Astrocyte (in vitro differentiated cells and primary cell): ENCODE measurements at regions not wholly inside any gene's neighbourhood (a gene's known extent, or its start where the extent isn't known, plus 50 kb on each side); places are given as distances from the start of the nearest gene placed in this dataset.

Experiments
- DNase-seq: peaks from one replicate; pipeline ENCODE4 v3.0.0-alpha.2; 2010; ENCODE audit warnings: low read depth
- FAIRE-seq: peaks from 2 replicates; lab custom pipeline; 2011; peaks lifted over from hg19 to GRCh38; lab: Jason Lieb, UNC
- H2AFZ ChIP-seq: 2 replicates; pipeline ENCODE4 v1.6.0; 2012; ENCODE audit warnings: low read depth, low read length, inconsistent platforms
- H3K27ac ChIP-seq: 2 replicates; pipeline ENCODE4 v1.5.1; 2011; ENCODE audit warnings: low read depth, low read length, inconsistent platforms
- H3K27me3 ChIP-seq: 2 replicates; pipeline ENCODE4 v1.6.0; 2011; ENCODE audit warnings: low read length, inconsistent platforms; ENCODE audit not compliant: insufficient read depth
- H3K36me3 ChIP-seq: 2 replicates; pipeline ENCODE4 v1.5.1; 2011; ENCODE audit warnings: low read length, inconsistent platforms; ENCODE audit not compliant: insufficient read depth
- H3K4me1 ChIP-seq: 2 replicates; pipeline ENCODE4 v1.5.1; 2011; ENCODE audit warnings: low read length, inconsistent platforms; ENCODE audit not compliant: insufficient read depth
- H3K4me2 ChIP-seq: 2 replicates; pipeline ENCODE4 v1.6.0; 2012; ENCODE audit warnings: low read length, inconsistent platforms
- H3K4me3 ChIP-seq: 2 replicates; pipeline ENCODE4 v1.5.1; 2011; ENCODE audit warnings: low read depth, mild to moderate bottlenecking, low read length, inconsistent platforms; ENCODE audit not compliant: insufficient read depth
- H3K79me2 ChIP-seq: 2 replicates; pipeline ENCODE4 v1.6.0; 2012; ENCODE audit warnings: mild to moderate bottlenecking, low read length, inconsistent platforms; ENCODE audit not compliant: insufficient read depth
- H3K9ac ChIP-seq: 2 replicates; pipeline ENCODE4 v1.6.0; 2012; ENCODE audit warnings: mild to moderate bottlenecking, low read length, inconsistent platforms
- H3K9me3 ChIP-seq: 2 replicates; pipeline ENCODE4 v1.5.1; 2012; ENCODE audit warnings: low read depth, mild to moderate bottlenecking, low read length, inconsistent platforms; ENCODE audit not compliant: insufficient read depth
- H4K20me1 ChIP-seq: 2 replicates; pipeline ENCODE4 v1.6.0; 2012; ENCODE audit warnings: low read length, inconsistent platforms; ENCODE audit not compliant: insufficient read depth
- H3K27ac Mint-ChIP-seq: one replicate; pipeline ENCODE4 v1.8.0; 2021; ENCODE audit warnings: mild to moderate bottlenecking, mixed read lengths; ENCODE audit not compliant: unreplicated experiment
- H3K27me3 Mint-ChIP-seq: one replicate; pipeline ENCODE4 v1.8.0; 2021; ENCODE audit warnings: low read depth, mixed read lengths; ENCODE audit not compliant: unreplicated experiment
- H3K36me3 Mint-ChIP-seq: one replicate; pipeline ENCODE4 v1.8.0; 2021; ENCODE audit warnings: low read depth, mixed read lengths; ENCODE audit not compliant: unreplicated experiment
- H3K4me1 Mint-ChIP-seq: one replicate; pipeline ENCODE4 v1.8.0; 2021; ENCODE audit warnings: low read depth, mixed read lengths; ENCODE audit not compliant: unreplicated experiment
- H3K4me3 Mint-ChIP-seq: one replicate; pipeline ENCODE4 v1.8.0; 2021; ENCODE audit warnings: mild to moderate bottlenecking, moderate library complexity, mixed read lengths; ENCODE audit not compliant: unreplicated experiment
- H3K9me3 Mint-ChIP-seq: one replicate; pipeline ENCODE4 v1.8.0; 2021; ENCODE audit warnings: mild to moderate bottlenecking, mixed read lengths; ENCODE audit not compliant: unreplicated experiment
- EZH2 ChIP-seq: IDR thresholded peaks from 2 replicates; pipeline ENCODE4 v1.6.1; 2012; ENCODE audit warnings: mild to moderate bottlenecking, low read length, inconsistent platforms; ENCODE audit not compliant: insufficient read depth
- TF ChIP-seq, protein P1 (sequence below): IDR thresholded peaks from 2 replicates; pipeline ENCODE4 v1.5.1; 2011; ENCODE audit warnings: low read depth, mild to moderate bottlenecking, inconsistent platforms, low read length, moderate library complexity; ENCODE audit not compliant: insufficient read depth

DNA sequence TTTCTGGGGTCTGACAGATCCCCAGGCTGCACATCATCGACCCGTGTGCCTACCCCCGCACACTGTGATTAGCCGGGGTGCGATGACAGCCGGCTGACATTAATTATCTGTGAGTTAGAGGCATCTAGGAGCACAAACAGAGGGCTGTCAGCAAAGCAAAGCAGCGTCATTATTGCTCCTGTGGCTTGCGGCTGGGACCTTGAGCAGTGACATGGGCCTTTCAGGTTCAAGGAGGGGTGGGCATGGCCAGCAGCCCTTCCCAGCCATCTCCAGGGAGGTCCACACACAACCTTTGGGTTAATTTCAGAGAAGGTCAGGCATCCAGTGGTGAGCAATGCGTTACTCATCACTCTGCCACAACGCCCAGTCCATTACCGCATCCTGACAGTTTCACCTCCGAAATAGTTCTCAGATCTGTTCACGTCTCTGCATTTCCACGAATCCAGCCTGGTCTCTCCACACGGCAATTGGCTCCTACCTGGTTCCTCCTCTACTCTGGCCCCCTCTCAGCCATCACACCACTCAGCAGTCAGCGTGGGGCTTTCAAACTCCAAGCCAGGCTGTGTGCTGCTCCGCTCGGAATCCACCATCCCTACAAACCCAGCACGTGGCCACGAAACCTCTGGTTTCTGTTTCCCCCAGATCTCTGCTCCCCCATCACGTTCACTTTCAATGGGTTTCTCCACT is 249.7 kb upstream of the C16orf82 start:
- Mint-ChIP-seq H3K36me3 (no peaks in the 10 kb centered on the region), H3K4me1 (peaks cover 7% of the 10 kb centered on the region), H3K27me3 (no peaks in the 10 kb centered on the region), H3K9me3 (peaks cover 8% of the 10 kb centered on the region), H3K4me3 (no peak overlapping the region), H3K27ac (no peak overlapping the region)
- Histone ChIP-seq H3K9me3 (peaks cover 6% of the 10 kb centered on the region), H3K27me3 (peaks cover 2% of the 10 kb centered on the region), H3K4me3 (no peak overlapping the region), H3K4me2 (peak overlapping the region; percentile 33), H3K79me2 (no peaks in the 10 kb centered on the region), H3K36me3 (no peaks in the 10 kb centered on the region), H3K9ac (no peak overlapping the region), H2AFZ (no peak overlapping the region), H4K20me1 (no peaks in the 10 kb centered on the region), H3K4me1 (peaks cover 7% of the 10 kb centered on the region), H3K27ac (no peak overlapping the region)
- TF ChIP-seq, protein P1, sequence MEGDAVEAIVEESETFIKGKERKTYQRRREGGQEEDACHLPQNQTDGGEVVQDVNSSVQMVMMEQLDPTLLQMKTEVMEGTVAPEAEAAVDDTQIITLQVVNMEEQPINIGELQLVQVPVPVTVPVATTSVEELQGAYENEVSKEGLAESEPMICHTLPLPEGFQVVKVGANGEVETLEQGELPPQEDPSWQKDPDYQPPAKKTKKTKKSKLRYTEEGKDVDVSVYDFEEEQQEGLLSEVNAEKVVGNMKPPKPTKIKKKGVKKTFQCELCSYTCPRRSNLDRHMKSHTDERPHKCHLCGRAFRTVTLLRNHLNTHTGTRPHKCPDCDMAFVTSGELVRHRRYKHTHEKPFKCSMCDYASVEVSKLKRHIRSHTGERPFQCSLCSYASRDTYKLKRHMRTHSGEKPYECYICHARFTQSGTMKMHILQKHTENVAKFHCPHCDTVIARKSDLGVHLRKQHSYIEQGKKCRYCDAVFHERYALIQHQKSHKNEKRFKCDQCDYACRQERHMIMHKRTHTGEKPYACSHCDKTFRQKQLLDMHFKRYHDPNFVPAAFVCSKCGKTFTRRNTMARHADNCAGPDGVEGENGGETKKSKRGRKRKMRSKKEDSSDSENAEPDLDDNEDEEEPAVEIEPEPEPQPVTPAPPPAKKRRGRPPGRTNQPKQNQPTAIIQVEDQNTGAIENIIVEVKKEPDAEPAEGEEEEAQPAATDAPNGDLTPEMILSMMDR = no peak
- no peak for TF ChIP-seq EZH2
- FAIRE-seq = no peak
- DNase-seq = peak; percentile 6

DNA sequence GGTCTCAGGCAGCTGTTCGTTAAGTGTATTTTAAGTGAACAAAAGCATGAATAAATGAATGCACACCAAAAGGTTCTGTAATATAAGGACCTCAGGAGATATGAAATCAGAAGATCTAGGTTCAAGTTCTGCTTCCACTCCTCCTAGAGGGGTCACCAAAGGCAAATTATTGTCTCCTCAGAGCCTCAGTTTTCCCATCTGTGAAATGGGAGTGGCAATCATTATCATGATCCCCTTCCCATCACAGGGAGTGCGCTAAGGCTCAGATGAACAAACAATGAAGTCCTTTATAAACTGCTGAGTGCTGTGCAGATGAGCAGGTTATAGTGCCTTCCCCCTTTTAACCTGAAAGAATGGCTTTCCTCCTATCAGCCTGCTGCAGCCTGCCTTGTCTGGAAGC is 248.3 kb upstream of the C16orf82 start:
- H3K27me3 Mint-ChIP-seq = no peaks in the 10 kb centered on the region
- DNase-seq = no peak
- H3K27ac Mint-ChIP-seq = no peak overlapping the region

More for the DNA sequence above, 248.3 kb upstream of the C16orf82 start:
- TF ChIP-seq EZH2 = no peak
- TF ChIP-seq, protein P1 = no peak
- no peaks in the 10 kb centered on the region for H3K79me2 ChIP-seq
- Mint-ChIP-seq H3K9me3 (peaks cover 8% of the 10 kb centered on the region), H3K4me1 (peaks cover 7% of the 10 kb centered on the region), H3K4me3 (no peak overlapping the region), H3K36me3 (no peaks in the 10 kb centered on the region)
- no peak overlapping the region for H3K27ac ChIP-seq
- H3K9me3 ChIP-seq = peaks cover 3% of the 10 kb centered on the region
- no peak for FAIRE-seq
- H3K36me3 ChIP-seq = no peaks in the 10 kb centered on the region
- peaks cover 7% of the 10 kb centered on the region for H3K4me1 ChIP-seq
- peaks cover 2% of the 10 kb centered on the region for H3K27me3 ChIP-seq
- no peak overlapping the region for H3K4me2 ChIP-seq
- no peak overlapping the region for H3K4me3 ChIP-seq
- H3K9ac ChIP-seq = no peak overlapping the region
- no peak overlapping the region for H2AFZ ChIP-seq
- no peaks in the 10 kb centered on the region for H4K20me1 ChIP-seq
